ENCODE measurements at regions not wholly inside any gene's neighbourhood (a gene's known extent, or its start where the extent isn't known, plus 50 kb on each side); places are given as distances from the start of the nearest gene placed in this dataset.

GRCh38 chrX:70995338-70995737 lies 64.4 kb upstream of the SLC7A3 start:
- no peak for TF ChIP-seq POLR2AphosphoS5 (IDR thresholded peaks at IDR 0.05)
- no peak for TF ChIP-seq POLR2A (IDR thresholded peaks at IDR 0.05)

Data from transverse colon (tissue), 3 donors.